ENCODE measurements at regions not wholly inside any gene's neighbourhood (a gene's known extent, or its start where the extent isn't known, plus 50 kb on each side); places are given as distances from the start of the nearest gene placed in this dataset.

DNA sequence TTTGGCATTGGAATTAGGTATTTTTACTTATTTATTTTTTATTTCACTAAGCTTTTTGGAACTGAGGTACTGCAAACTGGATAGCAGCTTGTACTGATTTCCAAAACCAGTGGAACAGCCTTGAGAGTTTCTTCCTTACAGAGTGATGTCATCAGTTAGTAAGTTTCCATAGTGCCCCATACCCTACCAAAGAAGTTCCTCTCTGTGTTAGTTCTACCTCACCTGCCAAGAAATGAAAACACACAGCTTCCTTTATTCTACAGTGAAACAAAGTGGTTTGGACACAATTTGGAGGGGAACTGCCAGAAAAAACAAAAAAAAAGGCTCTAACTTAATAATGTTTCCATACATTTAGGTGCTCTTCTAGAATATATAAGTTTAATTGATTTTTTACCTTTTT lies 430.9 kb upstream of the ADGRL2 start:
- TF ChIP-seq, protein P1, sequence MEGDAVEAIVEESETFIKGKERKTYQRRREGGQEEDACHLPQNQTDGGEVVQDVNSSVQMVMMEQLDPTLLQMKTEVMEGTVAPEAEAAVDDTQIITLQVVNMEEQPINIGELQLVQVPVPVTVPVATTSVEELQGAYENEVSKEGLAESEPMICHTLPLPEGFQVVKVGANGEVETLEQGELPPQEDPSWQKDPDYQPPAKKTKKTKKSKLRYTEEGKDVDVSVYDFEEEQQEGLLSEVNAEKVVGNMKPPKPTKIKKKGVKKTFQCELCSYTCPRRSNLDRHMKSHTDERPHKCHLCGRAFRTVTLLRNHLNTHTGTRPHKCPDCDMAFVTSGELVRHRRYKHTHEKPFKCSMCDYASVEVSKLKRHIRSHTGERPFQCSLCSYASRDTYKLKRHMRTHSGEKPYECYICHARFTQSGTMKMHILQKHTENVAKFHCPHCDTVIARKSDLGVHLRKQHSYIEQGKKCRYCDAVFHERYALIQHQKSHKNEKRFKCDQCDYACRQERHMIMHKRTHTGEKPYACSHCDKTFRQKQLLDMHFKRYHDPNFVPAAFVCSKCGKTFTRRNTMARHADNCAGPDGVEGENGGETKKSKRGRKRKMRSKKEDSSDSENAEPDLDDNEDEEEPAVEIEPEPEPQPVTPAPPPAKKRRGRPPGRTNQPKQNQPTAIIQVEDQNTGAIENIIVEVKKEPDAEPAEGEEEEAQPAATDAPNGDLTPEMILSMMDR (IDR thresholded peaks at IDR 0.05): no peak
- TF ChIP-seq POLR2AphosphoS5 (IDR thresholded peaks at IDR 0.05; ENCODE audit: low read depth, low read length): no peak
- TF ChIP-seq, protein P2, sequence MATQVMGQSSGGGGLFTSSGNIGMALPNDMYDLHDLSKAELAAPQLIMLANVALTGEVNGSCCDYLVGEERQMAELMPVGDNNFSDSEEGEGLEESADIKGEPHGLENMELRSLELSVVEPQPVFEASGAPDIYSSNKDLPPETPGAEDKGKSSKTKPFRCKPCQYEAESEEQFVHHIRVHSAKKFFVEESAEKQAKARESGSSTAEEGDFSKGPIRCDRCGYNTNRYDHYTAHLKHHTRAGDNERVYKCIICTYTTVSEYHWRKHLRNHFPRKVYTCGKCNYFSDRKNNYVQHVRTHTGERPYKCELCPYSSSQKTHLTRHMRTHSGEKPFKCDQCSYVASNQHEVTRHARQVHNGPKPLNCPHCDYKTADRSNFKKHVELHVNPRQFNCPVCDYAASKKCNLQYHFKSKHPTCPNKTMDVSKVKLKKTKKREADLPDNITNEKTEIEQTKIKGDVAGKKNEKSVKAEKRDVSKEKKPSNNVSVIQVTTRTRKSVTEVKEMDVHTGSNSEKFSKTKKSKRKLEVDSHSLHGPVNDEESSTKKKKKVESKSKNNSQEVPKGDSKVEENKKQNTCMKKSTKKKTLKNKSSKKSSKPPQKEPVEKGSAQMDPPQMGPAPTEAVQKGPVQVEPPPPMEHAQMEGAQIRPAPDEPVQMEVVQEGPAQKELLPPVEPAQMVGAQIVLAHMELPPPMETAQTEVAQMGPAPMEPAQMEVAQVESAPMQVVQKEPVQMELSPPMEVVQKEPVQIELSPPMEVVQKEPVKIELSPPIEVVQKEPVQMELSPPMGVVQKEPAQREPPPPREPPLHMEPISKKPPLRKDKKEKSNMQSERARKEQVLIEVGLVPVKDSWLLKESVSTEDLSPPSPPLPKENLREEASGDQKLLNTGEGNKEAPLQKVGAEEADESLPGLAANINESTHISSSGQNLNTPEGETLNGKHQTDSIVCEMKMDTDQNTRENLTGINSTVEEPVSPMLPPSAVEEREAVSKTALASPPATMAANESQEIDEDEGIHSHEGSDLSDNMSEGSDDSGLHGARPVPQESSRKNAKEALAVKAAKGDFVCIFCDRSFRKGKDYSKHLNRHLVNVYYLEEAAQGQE (IDR thresholded peaks at IDR 0.05; ENCODE audit: insufficient read depth in 1 of 2, low read depth in 2 of 2, low read length in 1 of 2): no peak

Measured in Panc1 (cell line).